Brain microvascular endothelial cell (primary cell): ENCODE measurements at regions not wholly inside any gene's neighbourhood (a gene's known extent, or its start where the extent isn't known, plus 50 kb on each side); places are given as distances from the start of the nearest gene placed in this dataset.

Experiments
- DNase-seq: peaks from one replicate; pipeline ENCODE4 v3.0.0-alpha.2; 2020
- H3K27ac ChIP-seq: fragments of 250-450 bp; sonication (Bioruptor Pico); 2 replicates; pipeline ENCODE4 v1.5.1; 2020; ENCODE audit warnings: mild to moderate bottlenecking, moderate library complexity
- H3K27me3 ChIP-seq: fragments of 250-450 bp; sonication (Bioruptor Pico); replicated peaks from 2 replicates; pipeline ENCODE4 v1.5.1; 2020; ENCODE audit warnings: mild to moderate bottlenecking
- H3K36me3 ChIP-seq: fragments of 250-450 bp; sonication (Bioruptor Pico); replicated peaks from 2 replicates; pipeline ENCODE4 v1.5.1; 2020; ENCODE audit warnings: mild to moderate bottlenecking
- H3K4me3 ChIP-seq: 2 replicates; pipeline ENCODE4 v1.5.1; 2011; ENCODE audit warnings: low read depth, mild to moderate bottlenecking, control low read depth, low read length, moderate library complexity
- CTCF ChIP-seq: IDR thresholded peaks from 2 replicates; pipeline ENCODE4 v1.5.1; 2011; ENCODE audit warnings: low read depth, mild to moderate bottlenecking, moderate library complexity, low read length, control low read depth, inconsistent platforms; ENCODE audit errors: missing control alignments
- in situ Hi-C: cut with HindIII; loops from 2 replicates; pipeline ENCODE4 v1.10.0; 2017; ENCODE audit warnings: low sequenced_read_pairs, low pct_ligation_motif_present

GRCh38 chr18:78676622-78677482 lies 302.8 kb upstream of the SALL3 start:
- H3K36me3 ChIP-seq: no peaks in the 10 kb centered on the region
- no peak for DNase-seq
- no peak overlapping the region for H3K27ac ChIP-seq
- no peak overlapping the region for H3K4me3 ChIP-seq
- in situ Hi-C loops: no loop called here
- no peaks in the 10 kb centered on the region for H3K27me3 ChIP-seq
- no peak for TF ChIP-seq CTCF

- no peak for TF ChIP-seq CTCF
- in situ Hi-C loops: no loop called here
- Histone ChIP-seq H3K4me3 (no peak overlapping the region), H3K27me3 (no peaks in the 10 kb centered on the region), H3K36me3 (no peaks in the 10 kb centered on the region), H3K27ac (no peak overlapping the region)
- no peak for DNase-seq
Measured at GRCh38 chr18:78677483-78678317, 301.9 kb upstream of the SALL3 start.

- Histone ChIP-seq H3K27ac (no peak overlapping the region), H3K36me3 (no peaks in the 10 kb centered on the region), H3K27me3 (no peaks in the 10 kb centered on the region), H3K4me3 (no peak overlapping the region)
- no peak for DNase-seq
- in situ Hi-C loops: no loop called here
- TF ChIP-seq CTCF: no peak
Measured at GRCh38 chr18:78678318-78678695, 301.3 kb upstream of the SALL3 start.

GRCh38 chr18:78679031-78679430 lies 300.6 kb upstream of the SALL3 start:
- no peak for DNase-seq
- in situ Hi-C loops: no loop called here
- Histone ChIP-seq H3K36me3 (no peaks in the 10 kb centered on the region), H3K27ac (no peak overlapping the region), H3K27me3 (no peaks in the 10 kb centered on the region), H3K4me3 (no peak overlapping the region)
- TF ChIP-seq CTCF: no peak

GRCh38 chr18:78679613-78680260 lies 299.9 kb upstream of the SALL3 start:
- in situ Hi-C loops: no loop called here
- Histone ChIP-seq H3K27ac (no peak overlapping the region), H3K36me3 (no peaks in the 10 kb centered on the region), H3K4me3 (no peak overlapping the region), H3K27me3 (no peaks in the 10 kb centered on the region)
- no peak for DNase-seq
- no peak for TF ChIP-seq CTCF
